Neutrophil (primary cell): ENCODE measurements at regions not wholly inside any gene's neighbourhood (a gene's known extent, or its start where the extent isn't known, plus 50 kb on each side); places are given as distances from the start of the nearest gene placed in this dataset.
"Not testable (repeated sequence)": the region's sequence is repeated elsewhere in the genome, so short reads cannot be mapped to it uniquely, and the experiment has no call there.

Source experiments
- H3K27ac ChIP-seq: fragments of 200-600 bp; sonication (generic); 2 replicates; pipeline ENCODE4 v1.5.1; 2016; ENCODE audit warnings: mild to moderate bottlenecking, moderate library complexity
- H3K27me3 ChIP-seq: fragments of 200-600 bp; sonication (generic); 2 replicates; pipeline ENCODE4 v1.6.0; 2016; ENCODE audit warnings: mild to moderate bottlenecking
- H3K36me3 ChIP-seq: fragments of 200-600 bp; sonication (generic); 2 replicates; pipeline ENCODE4 v1.5.1; 2017
- H3K4me1 ChIP-seq, 2 experiments: fragments of 200-600 bp in 1 of 2; sonication (generic) in 1 of 2; 1 replicate in 1 of 2; 2 replicates in 1 of 2; pipeline versions ENCODE4 v1.5.1 to v1.6.1; 2013 to 2016; ENCODE audit warnings: low read depth in 1 of 2, low read length in 1 of 2, mild to moderate bottlenecking in 1 of 2, moderate library complexity in 1 of 2; ENCODE audit not compliant: control insufficient read depth in 1 of 2, insufficient read depth in 1 of 2
- H3K4me3 ChIP-seq, 2 experiments: fragments of 200-600 bp in 1 of 2; sonication (generic) in 1 of 2; 1 replicate in 1 of 2; 2 replicates in 1 of 2; pipeline ENCODE4 v1.5.1; 2013 to 2016; ENCODE audit warnings: low read depth in 1 of 2, low read length in 1 of 2, mild to moderate bottlenecking in 1 of 2, moderate library complexity in 1 of 2
- H3K9me3 ChIP-seq: fragments of 200-600 bp; sonication (generic); 2 replicates; pipeline ENCODE4 v1.5.1; 2016
- TF ChIP-seq, protein P1 (sequence below): fragments of 200-600 bp; sonication (generic); IDR thresholded peaks from 2 replicates; pipeline ENCODE4 v1.5.1; 2016; ENCODE audit warnings: antibody characterized with exemption

- H3K36me3 ChIP-seq, H3K27me3 ChIP-seq, H3K9me3 ChIP-seq, H3K27ac ChIP-seq, H3K4me3 ChIP-seq, H3K4me1 ChIP-seq: not testable (repeated sequence)
Measured at GRCh38 chr2:131717907-131718306, 190.2 kb downstream of the CCDC74A start.

- H3K9me3 ChIP-seq, H3K27ac ChIP-seq, H3K4me1 ChIP-seq, H3K4me3 ChIP-seq, H3K36me3 ChIP-seq: not testable (repeated sequence)
- H3K27me3 ChIP-seq, result peaks cover 24% of the 10 kb centered on the region
Measured at GRCh38 chr2:131721163-131721562, 193.5 kb downstream of the CCDC74A start.

DNA sequence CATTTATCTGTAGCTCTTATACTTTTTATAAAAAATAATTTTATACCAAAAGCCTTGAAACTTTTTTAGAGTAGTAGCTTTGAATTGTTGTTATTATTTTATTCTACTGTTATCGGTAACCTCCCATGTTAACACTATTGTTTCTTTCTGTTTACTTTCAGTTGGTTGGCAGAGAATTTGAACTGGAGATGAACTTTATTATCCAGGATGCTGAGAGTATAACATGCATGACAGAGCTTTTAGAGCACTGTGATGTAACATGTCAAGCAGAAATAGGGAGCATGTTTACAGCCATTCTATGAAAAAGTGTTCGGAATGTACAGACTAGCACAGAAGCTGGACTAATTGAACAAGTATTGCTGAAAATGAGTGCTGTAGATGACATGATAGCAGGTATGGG, 194.6 kb downstream of the CCDC74A start:
- H3K36me3 ChIP-seq, H3K4me1 ChIP-seq, H3K27ac ChIP-seq, H3K4me3 ChIP-seq, H3K9me3 ChIP-seq: not testable (repeated sequence)
- H3K27me3 ChIP-seq, result peaks cover 24% of the 10 kb centered on the region

GRCh38 chr2:131724019-131724418, 196.3 kb downstream of the CCDC74A start:
- Histone ChIP-seq H3K9me3 (no peaks in the 10 kb centered on the region), H3K4me1 (no peaks in the 10 kb centered on the region), H3K4me3 (no peak overlapping the region), H3K27me3 (peaks cover 24% of the 10 kb centered on the region), H3K36me3 (no peaks in the 10 kb centered on the region), H3K27ac (no peak overlapping the region)
- TF ChIP-seq, protein P1, sequence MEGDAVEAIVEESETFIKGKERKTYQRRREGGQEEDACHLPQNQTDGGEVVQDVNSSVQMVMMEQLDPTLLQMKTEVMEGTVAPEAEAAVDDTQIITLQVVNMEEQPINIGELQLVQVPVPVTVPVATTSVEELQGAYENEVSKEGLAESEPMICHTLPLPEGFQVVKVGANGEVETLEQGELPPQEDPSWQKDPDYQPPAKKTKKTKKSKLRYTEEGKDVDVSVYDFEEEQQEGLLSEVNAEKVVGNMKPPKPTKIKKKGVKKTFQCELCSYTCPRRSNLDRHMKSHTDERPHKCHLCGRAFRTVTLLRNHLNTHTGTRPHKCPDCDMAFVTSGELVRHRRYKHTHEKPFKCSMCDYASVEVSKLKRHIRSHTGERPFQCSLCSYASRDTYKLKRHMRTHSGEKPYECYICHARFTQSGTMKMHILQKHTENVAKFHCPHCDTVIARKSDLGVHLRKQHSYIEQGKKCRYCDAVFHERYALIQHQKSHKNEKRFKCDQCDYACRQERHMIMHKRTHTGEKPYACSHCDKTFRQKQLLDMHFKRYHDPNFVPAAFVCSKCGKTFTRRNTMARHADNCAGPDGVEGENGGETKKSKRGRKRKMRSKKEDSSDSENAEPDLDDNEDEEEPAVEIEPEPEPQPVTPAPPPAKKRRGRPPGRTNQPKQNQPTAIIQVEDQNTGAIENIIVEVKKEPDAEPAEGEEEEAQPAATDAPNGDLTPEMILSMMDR, result no peak

GRCh38 chr2:131728451-131728850, 200.8 kb downstream of the CCDC74A start:
- H3K4me1 ChIP-seq, H3K27ac ChIP-seq, H3K36me3 ChIP-seq, H3K9me3 ChIP-seq, H3K4me3 ChIP-seq: not testable (repeated sequence)
- H3K27me3 ChIP-seq, result peaks cover 20% of the 10 kb centered on the region

DNA sequence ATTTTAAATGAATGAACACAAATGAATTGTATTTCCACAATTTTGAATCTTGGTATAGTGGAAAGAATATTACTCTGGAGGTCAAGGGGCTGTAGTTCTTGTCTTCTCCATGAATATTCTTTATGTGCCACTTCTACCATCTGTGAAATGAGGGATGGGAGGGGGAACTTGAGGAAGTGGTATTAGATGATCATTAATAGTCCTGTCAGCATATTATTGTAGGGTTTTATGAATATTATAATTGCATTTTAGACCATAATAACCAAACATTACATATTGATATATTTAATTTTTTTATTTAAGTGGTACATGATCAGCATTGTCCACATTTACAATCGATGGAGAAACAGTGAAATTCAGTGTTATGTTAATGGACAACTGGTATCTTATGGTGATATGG, 205.8 kb downstream of the CCDC74A start:
- not testable (repeated sequence) for H3K4me1 ChIP-seq

DNA sequence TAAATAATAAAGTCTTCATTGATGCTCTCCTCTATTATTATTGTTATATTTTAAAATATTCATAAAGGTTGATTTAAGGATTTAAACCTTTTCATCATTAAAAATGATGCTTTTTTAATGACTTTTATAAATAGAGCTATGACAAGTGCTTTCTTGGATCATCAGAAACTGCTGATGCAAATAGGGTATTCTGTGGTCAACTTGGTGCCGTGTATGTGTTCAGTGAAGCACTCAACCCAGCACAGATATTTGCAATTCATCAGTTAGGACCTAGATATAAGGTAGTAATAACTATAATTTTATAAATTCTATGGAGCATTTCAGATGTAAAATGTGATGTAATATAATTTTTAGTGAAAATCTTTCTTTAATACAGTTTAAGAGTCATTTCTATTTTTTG, 208.7 kb downstream of the CCDC74A start:
- not testable (repeated sequence) for H3K4me3 ChIP-seq, H3K36me3 ChIP-seq, H3K27me3 ChIP-seq, H3K4me1 ChIP-seq, H3K9me3 ChIP-seq, H3K27ac ChIP-seq

More for the DNA sequence above, 205.8 kb downstream of the CCDC74A start:
- not testable (repeated sequence) for H3K27me3 ChIP-seq, H3K4me3 ChIP-seq, H3K9me3 ChIP-seq, H3K27ac ChIP-seq, H3K36me3 ChIP-seq

- not testable (repeated sequence) for H3K4me1 ChIP-seq, H3K27ac ChIP-seq, H3K36me3 ChIP-seq, H3K27me3 ChIP-seq, H3K9me3 ChIP-seq, H3K4me3 ChIP-seq
Measured at GRCh38 chr2:131738533-131738932, 210.8 kb downstream of the CCDC74A start.

- not testable (repeated sequence) for H3K36me3 ChIP-seq, H3K4me3 ChIP-seq, H3K27ac ChIP-seq, H3K9me3 ChIP-seq, H3K4me1 ChIP-seq, H3K27me3 ChIP-seq
Measured at GRCh38 chr2:131738996-131739434, 211.3 kb downstream of the CCDC74A start.
